HepG2 (cell line): ENCODE measurements at regions not wholly inside any gene's neighbourhood (a gene's known extent, or its start where the extent isn't known, plus 50 kb on each side); places are given as distances from the start of the nearest gene placed in this dataset.

ENCODE experiments used
- ARID5B ChIP-seq: IDR thresholded peaks from 2 replicates; pipeline ENCODE4 v1.4.0; 2020; ENCODE audit warnings: mild to moderate bottlenecking, missing genetic modification reagents
- DR1 ChIP-seq: sonication (generic); formaldehyde crosslinking; IDR thresholded peaks from 2 replicates; pipeline ENCODE4 v1.8.0; 2021; ENCODE audit warnings: mild to moderate bottlenecking, missing genetic modification reagents, inconsistent platforms
- ELF1 ChIP-seq: sonication (generic); formaldehyde crosslinking; IDR thresholded peaks from 2 replicates; pipeline ENCODE4 v1.4.0; 2020; ENCODE audit warnings: missing genetic modification reagents
- ELF3 ChIP-seq: IDR thresholded peaks from 2 replicates; pipeline ENCODE4 v1.6.1; 2016; ENCODE audit warnings: missing genetic modification reagents, missing compliant biosample characterization
- GABPB1 ChIP-seq: IDR thresholded peaks from 2 replicates; pipeline ENCODE4 v1.6.1; 2016; ENCODE audit warnings: mild to moderate bottlenecking, missing genetic modification reagents, moderate library complexity, missing compliant biosample characterization
- HNF4A ChIP-seq: sonication (generic); formaldehyde crosslinking; IDR thresholded peaks from 2 replicates; pipeline ENCODE4 v1.4.0; 2020; ENCODE audit warnings: missing genetic modification reagents
- KMT2A ChIP-seq: sonication (generic); formaldehyde crosslinking; IDR thresholded peaks from 2 replicates; pipeline ENCODE4 v1.4.0; 2020; ENCODE audit warnings: missing genetic modification reagents
- MAX ChIP-seq: IDR thresholded peaks from 2 replicates; pipeline ENCODE4 v1.6.1; 2012; ENCODE audit warnings: inconsistent platforms
- MTA1 ChIP-seq: sonication (generic); formaldehyde crosslinking; IDR thresholded peaks from 2 replicates; pipeline ENCODE4 v1.4.0; 2020; ENCODE audit warnings: missing genetic modification reagents, mild to moderate bottlenecking, borderline replicate concordance
- MTF2 ChIP-seq: sonication (generic); formaldehyde crosslinking; IDR thresholded peaks from 2 replicates; pipeline ENCODE4 v1.5.0; 2020; ENCODE audit warnings: missing genetic modification reagents, borderline replicate concordance
- NKX3-1 ChIP-seq: sonication (generic); formaldehyde crosslinking; IDR thresholded peaks from 2 replicates; pipeline ENCODE4 v1.5.0; 2020; ENCODE audit warnings: missing genetic modification reagents
- RAD21 ChIP-seq: fragments of 450-650 bp; formaldehyde crosslinking; IDR thresholded peaks from 2 replicates; pipeline ENCODE4 v1.5.0; 2020; ENCODE audit warnings: mild to moderate bottlenecking
- RARA ChIP-seq: IDR thresholded peaks from 2 replicates; pipeline ENCODE4 v1.6.1; 2016; ENCODE audit warnings: missing genetic modification reagents, missing compliant biosample characterization
- SALL1 ChIP-seq: sonication (generic); formaldehyde crosslinking; IDR thresholded peaks from 2 replicates; pipeline ENCODE4 v1.8.0; 2022; ENCODE audit warnings: mild to moderate bottlenecking, missing genetic modification reagents
- ZNF335 ChIP-seq: sonication (generic); formaldehyde crosslinking; IDR thresholded peaks from 2 replicates; pipeline ENCODE4 v1.4.0; 2020; ENCODE audit warnings: missing genetic modification reagents
- ZNF354B ChIP-seq: sonication (generic); formaldehyde crosslinking; IDR thresholded peaks from 2 replicates; pipeline ENCODE4 v1.8.0; 2022; ENCODE audit warnings: mild to moderate bottlenecking, missing genetic modification reagents
- ZNF512 ChIP-seq: sonication (generic); formaldehyde crosslinking; IDR thresholded peaks from 2 replicates; pipeline ENCODE4 v1.4.0; 2020; ENCODE audit warnings: mild to moderate bottlenecking, missing genetic modification reagents
- ZNF609 ChIP-seq: sonication (generic); formaldehyde crosslinking; IDR thresholded peaks from 2 replicates; pipeline ENCODE4 v1.4.0; 2020; ENCODE audit warnings: mild to moderate bottlenecking, missing genetic modification reagents, borderline replicate concordance
- ZNF710 ChIP-seq: sonication (generic); formaldehyde crosslinking; IDR thresholded peaks from 2 replicates; pipeline ENCODE4 v1.5.0; 2020; ENCODE audit warnings: mild to moderate bottlenecking, missing genetic modification reagents, borderline replicate concordance

GRCh38 chr14:71240171-71240570 is 332.9 kb downstream of the PCNX1 start (continued):
- TF ChIP-seq ZNF609 (CRISPR knock-in tag) (peak; percentile 21; the same call in 1 of the 2 replicates), RARA (CRISPR knock-in tag) (peak; percentile 70; the same call in 1 of the 2 replicates), ZNF710 (CRISPR knock-in tag) (peak; percentile 23; the same call in 1 of the 2 replicates), ZNF354B (CRISPR knock-in tag) (no peak), RAD21 (CRISPR knock-in tag) (no peak), MTA1 (CRISPR knock-in tag) (no peak), NKX3-1 (CRISPR knock-in tag) (no peak), ARID5B (peak; percentile 71), ZNF512 (CRISPR knock-in tag) (no peak), GABPB1 (CRISPR knock-in tag) (peak; percentile 21; the same call in 1 of the 2 replicates), MTF2 (CRISPR knock-in tag) (no peak), KMT2A (CRISPR knock-in tag) (no peak), HNF4A (CRISPR knock-in tag) (peak; percentile 30; the same call in 1 of the 2 replicates), ELF1 (CRISPR knock-in tag) (peak; percentile 58; the same call in 1 of the 2 replicates), ZNF335 (CRISPR knock-in tag) (0 out of 2 replicates have a peak, but pooled peaks have one; percentile 21), SALL1 (peak; percentile 76), DR1 (CRISPR knock-in tag) (no peak), MAX (peak; percentile 81), ELF3 (CRISPR knock-in tag) (peak; percentile 91)
